Stimulated activated CD4-positive, alpha-beta T cell treated with anti-CD3 and anti-CD28 coated beads, TNF-alpha, amount 100 ng/mL, for 48 hours (primary cell): ENCODE measurements at regions not wholly inside any gene's neighbourhood (a gene's known extent, or its start where the extent isn't known, plus 50 kb on each side); places are given as distances from the start of the nearest gene placed in this dataset.
"Not testable (repeated sequence)": the region's sequence is repeated elsewhere in the genome, so short reads cannot be mapped to it uniquely, and the experiment has no call there.

ENCODE experiments used
- DNase-seq, 3 donors: peaks; one replicate each; pipeline ENCODE4 v3.0.0-alpha.2; 2020; ENCODE audit warnings: low read depth in 3 of 3

GRCh38 chrX:25503826-25504225 is 488.1 kb upstream of the ARX start:
- DNase-seq: no peak

GRCh38 chrX:25507801-25508200 is 492.0 kb upstream of the ARX start:
- no peak for DNase-seq

DNA sequence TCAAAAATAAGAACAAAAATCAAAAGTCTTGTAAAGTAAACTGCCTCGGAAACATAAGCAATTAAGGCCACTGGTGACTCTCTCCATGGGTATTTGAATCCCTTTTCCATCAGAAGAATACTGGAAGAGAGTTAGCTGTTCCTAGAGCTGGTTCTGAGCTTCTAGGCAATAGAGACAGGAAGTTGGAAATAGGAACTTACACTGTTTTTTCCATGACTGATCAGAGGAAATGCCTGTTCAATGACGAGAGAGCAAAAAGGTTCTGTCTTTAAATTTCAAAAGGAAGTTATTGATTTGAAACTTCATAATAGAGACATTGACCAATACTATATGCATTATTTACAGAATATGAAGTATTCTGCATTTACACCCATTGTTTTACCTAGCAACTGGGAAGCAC is 503.5 kb upstream of the ARX start:
- DNase-seq: no peak

DNA sequence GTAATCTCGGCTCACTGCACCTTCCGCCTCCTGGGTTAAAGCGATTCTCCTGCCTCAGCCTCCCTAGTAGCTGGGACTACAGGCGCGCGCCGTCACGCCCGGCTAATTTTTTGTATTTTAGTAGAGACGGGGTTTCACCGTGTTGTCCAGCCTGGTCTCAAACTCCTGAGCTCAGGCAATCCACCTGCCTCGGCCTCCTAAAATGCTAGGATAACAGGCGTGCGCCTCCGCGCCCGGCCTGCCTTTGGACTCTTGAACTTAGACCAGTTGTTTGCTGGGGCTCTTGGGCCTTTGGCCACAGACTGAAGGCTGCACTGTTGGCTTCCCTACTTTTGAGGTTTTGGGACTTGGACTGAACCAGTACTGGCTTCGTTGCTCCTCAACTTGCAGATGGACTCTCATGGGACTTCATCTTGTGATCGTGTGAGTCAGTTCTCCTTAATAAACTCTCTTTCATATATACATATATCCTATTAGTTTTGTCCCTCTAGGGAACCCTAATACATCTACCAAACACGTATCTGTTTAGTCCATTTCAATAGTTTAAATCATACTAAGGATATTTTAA is 506.8 kb upstream of the ARX start:
- not testable (repeated sequence) for DNase-seq

DNA sequence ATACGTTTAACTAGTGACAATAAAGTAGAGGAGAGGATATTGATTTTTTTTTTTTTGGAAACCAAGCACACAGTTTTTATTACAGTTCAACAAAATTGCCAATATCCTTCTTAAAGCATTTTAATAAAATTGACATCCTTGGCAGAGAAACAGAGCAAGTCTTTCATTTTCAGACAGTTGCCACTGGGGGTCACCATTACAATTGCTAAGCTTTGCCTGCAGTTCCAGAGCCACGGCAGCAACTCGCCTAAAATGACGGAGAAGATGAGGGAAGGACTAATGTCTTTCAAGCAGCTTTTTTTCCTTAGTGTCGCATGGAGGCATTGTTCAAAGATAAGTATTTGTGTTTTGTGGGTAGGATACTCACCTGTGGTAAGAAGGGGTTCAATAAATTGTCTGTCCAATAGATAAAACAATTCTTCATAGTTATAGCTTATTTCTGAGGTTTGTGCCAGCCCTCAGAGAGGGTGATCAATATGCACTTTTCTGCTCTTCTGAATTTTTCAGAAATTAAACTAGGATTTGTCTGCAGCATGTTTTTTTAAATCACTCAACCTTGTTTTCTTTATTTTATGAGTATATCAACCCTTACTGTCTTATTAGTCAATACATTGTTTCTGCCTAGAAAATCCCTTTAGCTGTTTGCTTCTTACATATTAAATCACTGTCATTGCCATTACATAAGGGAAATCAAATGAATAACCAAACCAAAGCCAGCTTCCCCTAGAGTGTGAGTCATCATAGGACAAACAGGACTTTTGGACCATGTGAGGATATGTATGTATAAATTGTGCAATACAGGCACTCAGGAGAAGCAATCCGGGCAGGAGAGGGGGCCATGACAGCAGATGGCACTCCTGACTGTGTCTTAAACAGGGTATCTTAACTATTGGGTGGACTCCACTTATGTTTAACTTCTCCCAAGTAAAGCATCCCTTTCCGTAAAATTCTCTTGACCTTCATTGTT is 508.1 kb upstream of the ARX start:
- DNase-seq: no peak

GRCh38 chrX:25527156-25527555 is 511.4 kb upstream of the ARX start:
- no peak for DNase-seq

DNA sequence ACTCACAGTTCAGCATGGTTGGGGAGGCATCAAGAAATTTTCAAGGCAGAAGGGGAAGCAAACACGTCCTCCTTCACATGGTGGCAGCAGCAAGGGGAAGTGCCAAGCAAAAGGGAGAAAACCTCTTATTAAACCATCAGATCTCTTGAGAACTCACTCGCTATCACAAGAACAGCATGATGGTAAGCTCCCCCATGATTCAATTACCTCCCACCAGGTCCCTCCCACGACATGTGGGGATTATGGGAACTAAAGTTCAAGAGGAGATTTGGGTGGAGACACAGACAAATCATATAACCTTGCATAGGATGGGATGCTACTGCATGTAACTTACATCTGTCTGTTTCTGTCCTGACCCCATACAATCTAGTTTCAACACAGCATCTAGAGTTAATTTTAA is 511.8 kb upstream of the ARX start:
- DNase-seq: no peak

DNA sequence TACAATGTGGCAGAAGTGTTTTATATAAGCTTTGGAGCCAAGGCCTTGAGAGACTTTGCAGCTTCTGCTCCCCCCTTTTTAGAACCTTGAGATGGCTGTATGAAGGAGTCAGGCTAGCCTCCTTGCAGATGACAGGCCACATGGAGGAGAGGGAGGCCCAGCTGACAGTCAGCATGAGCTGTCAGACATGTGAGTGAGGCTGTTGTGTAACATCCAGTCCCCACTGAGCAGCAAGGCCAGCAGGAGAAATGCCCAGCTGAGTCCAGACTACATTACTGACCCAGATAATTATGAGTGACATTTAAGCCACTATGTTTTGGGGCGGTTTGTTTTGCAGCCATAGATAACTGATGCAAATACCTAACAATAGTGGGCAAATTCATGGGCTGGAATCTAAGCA is 515.3 kb upstream of the ARX start:
- DNase-seq: no peak

DNA sequence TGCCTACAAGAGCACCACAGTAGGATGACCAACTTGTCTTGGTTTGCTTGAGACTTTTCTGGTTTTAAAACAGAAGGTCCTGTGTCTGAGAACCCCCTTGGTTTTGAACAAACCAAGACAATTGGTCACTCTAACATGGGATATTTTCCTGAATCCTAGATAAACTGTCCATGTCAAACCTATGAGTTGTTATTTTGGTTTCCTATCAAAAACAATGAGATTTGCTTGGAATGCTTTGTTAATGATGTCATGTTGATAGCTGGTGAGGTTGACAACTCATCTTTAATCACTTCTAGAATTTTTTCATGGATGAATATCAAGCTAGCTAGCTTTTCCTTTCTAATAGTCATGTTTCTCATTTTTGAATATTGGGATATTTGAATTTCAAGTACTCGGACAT is 518.3 kb upstream of the ARX start:
- no peak for DNase-seq

- DNase-seq: no peak
These were observed 520.7 kb upstream of the ARX start for GRCh38 chrX:25536307-25536970.

GRCh38 chrX:25537699-25538098 is 521.9 kb upstream of the ARX start:
- no peak for DNase-seq

DNA sequence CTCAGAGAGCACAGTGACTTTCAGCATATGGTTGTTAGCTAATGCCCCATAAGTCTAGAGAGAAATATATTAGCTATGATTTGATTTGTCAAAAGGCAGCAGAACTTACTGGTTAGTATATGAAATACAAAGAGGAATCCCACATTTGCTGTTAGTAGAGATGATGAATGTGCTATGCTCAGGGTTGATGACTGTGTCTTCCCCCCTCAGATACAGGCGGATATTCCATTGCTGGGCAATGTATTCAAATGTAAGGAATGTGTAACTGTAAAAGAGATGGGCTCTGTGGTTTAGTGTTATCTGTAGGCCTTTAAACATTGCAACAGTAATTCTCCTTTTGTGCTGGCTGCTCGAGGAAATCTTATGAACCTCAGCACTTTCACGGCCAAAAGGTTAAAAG is 528.9 kb upstream of the ARX start:
- DNase-seq: no peak

- no peak for DNase-seq
These were observed 533.0 kb upstream of the ARX start for GRCh38 chrX:25548811-25549210.

- no peak for DNase-seq
These were observed 539.8 kb upstream of the ARX start for GRCh38 chrX:25555521-25555920.

GRCh38 chrX:25558137-25558536 is 542.4 kb upstream of the ARX start:
- no peak for DNase-seq

GRCh38 chrX:25561190-25561589 is 545.4 kb upstream of the ARX start:
- DNase-seq: no peak

- DNase-seq: no peak
These were observed 557.9 kb upstream of the ARX start for GRCh38 chrX:25573631-25574030.

GRCh38 chrX:25596921-25597320 is 541.2 kb upstream of the MAGEB18 start:
- no peak for DNase-seq

- DNase-seq: no peak
These were observed 540.6 kb upstream of the MAGEB18 start for GRCh38 chrX:25597551-25597950.

- DNase-seq: no peak
These were observed 539.1 kb upstream of the MAGEB18 start for GRCh38 chrX:25599061-25599460.

DNA sequence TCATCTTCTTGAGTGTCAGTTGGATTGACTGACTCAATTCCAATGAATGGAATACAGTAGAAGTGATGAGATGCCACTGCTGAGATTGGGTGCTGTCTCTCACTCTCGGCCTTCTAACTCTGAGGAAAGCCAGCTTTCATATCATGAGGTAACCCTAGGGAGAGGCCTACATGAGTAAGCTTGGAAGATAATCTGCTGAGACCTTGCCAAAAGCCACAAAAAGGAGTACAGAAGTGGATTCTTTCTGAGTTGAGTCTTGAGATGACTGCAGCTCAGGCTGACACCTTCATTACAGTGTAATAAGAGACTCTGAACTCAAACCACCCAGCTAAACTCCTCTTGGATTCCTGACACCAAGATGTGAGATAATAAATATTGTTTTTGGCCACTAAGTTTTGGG is 537.4 kb upstream of the MAGEB18 start:
- DNase-seq: no peak

- no peak for DNase-seq
These were observed 536.8 kb upstream of the MAGEB18 start for GRCh38 chrX:25601323-25601722.

DNA sequence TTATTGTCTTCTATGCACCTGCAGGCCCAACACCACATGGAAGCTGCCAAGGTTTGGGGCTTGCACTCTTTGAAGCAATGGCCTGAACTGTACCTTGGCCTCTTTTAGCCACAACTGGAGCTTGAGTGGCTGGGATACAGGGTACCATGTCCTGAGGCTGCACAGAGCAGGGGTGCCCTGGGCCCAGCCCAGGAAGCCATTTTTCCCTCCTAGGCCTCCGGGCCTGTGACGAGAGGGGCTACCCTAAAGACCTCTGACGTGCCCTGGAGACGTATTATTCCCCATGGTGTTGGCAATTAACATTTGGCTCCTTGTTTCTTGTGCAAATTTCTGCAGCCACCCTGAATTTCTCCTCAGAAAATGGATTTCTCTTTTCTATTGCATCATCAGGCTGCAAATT is 519.9 kb upstream of the MAGEB18 start:
- no peak for DNase-seq
